ENCODE measurements at regions not wholly inside any gene's neighbourhood (a gene's known extent, or its start where the extent isn't known, plus 50 kb on each side); places are given as distances from the start of the nearest gene placed in this dataset.

DNA sequence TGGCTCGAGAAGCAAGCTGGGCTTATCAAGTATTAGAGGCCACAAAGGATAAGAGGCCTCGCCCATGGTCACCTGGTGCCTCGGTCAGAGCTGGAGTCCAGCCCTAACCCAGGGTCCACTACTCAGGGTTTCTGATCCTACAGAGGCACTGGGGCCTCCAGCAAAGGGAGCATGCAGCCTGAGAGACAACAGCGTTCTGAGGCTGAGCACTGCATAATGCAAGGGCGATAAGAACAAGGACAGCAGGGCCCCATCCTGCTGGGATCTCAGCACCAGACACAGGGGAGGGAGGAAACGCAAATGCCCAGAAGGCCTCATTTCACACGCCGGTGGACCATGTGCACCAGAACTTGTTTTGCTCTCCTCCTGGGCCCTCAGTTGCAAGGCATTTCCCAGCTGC is 63.0 kb downstream of the C5orf15 start:
- DNase-seq = no peak

- DNase-seq = no peak
These were observed 63.8 kb downstream of the C5orf15 start for GRCh38 chr5:133904641-133905040.

DNA sequence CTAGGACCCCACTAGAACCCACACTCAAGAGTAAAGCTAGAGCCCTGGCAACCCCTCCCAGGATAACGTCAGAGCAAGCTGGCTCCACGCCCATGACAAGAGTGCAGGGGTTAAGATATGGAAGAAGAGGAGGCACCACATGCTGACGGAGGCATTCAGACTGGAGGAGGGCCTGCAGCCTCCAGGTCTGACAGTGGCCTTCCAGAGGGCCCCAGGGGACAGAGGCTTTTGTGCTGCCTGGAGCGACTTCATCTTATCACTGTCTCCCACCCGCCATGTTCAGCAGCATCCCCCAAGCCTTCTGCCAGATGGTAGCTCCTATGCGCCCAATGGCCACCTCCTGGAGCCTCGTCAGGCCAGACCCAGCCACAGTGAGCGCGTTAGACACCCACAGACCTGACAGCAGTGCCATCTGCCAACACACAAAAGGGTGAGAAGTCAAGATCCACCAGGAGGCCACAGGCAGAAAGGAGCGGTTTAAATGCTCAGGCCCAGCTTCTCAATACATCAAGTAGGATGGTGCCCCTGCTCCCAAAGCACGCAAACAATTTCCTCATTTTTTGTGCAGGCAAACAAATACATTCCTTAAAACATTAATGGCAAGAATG is 65.8 kb downstream of the C5orf15 start:
- no peak for DNase-seq

GRCh38 chr5:133900534-133901270 is 67.7 kb downstream of the C5orf15 start:
- no peak for DNase-seq

DNA sequence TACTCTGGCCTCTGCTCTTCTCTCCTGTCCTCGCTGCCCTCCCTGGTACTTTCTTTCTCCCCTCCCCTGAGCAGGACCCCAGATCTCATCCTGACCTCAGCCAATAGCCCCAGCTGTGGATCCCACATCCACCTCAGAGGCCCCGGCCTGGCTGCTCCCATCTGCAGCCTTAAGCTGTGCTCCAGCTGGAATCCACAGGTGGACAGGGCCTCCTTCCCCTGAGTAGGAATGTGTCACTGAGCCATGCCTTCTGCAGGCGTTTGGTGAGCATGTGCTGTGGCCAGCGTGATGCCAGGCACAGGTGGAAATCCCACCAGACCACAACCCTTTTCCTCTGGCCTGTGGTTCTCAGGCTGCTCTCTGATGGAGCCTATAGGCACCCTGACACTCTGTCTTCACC is 68.9 kb downstream of the C5orf15 start:
- DNase-seq = no peak

- DNase-seq = no peak
These were observed 70.0 kb downstream of the C5orf15 start for GRCh38 chr5:133898440-133898839.

- DNase-seq = no peak
These were observed 71.0 kb downstream of the C5orf15 start for GRCh38 chr5:133897431-133897830.

GRCh38 chr5:133896873-133897272 is 71.6 kb downstream of the C5orf15 start:
- no peak for DNase-seq

DNA sequence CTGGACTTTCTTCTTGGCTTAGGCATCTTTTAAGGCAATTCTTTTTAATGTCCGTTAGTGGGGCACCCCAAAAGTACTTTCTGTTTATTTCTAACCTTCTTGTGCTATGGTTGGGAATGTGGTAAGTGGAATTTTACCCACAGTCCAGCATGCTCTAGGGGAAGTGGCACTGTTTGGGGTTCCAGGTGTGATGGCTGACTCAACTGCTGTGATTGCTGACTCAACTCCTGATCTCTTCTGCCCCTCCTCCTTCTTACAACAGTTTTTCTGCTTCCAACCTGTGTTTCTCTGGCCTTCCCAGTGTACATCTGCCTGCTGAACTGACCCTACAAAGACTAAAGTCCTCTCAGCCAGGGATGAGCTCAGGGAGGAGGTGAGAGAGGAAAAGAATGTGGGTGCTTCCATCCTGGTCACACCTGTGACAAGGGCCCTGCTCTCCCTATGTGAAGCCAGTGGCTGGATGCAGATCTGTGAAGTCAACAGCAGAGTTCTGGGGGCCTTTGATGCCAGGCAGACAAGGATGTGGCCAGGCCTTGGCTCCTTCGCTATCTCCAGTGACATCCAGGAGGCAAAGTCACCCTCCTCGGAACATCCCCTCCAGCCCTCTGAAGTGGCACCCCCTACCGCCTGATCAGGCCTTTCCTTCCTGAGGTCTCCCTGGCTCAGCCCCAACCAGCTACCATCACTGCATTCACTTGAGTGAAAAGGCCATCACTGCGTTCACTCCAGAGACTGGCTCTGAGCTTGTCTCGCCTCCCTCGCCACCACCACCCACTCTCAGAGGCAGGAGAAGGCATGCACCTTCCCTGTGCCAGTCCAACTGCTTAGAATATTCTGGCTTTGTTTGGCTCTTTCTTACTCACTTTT is 72.2 kb downstream of the C5orf15 start:
- no peak for DNase-seq

DNA sequence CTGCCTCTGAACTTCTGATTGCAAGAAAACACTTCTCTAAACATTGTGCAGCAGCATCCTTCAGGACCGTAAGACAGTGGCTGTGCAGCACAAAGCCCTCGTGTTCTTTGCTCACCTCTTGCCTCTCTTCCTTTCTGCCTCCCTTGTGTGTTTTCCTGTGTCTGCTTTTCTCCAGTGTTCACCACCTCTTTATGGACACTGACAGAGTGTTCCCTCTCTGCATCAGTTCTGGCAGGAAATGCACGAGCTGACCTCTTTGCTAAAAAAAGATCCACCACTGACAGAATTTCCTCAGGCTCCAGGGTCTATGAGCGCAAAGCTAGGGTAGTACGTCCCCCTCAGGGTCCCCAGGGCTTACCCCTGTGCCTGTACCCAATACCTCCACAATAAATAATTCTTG is 74.3 kb downstream of the C5orf15 start:
- DNase-seq = no peak

DNA sequence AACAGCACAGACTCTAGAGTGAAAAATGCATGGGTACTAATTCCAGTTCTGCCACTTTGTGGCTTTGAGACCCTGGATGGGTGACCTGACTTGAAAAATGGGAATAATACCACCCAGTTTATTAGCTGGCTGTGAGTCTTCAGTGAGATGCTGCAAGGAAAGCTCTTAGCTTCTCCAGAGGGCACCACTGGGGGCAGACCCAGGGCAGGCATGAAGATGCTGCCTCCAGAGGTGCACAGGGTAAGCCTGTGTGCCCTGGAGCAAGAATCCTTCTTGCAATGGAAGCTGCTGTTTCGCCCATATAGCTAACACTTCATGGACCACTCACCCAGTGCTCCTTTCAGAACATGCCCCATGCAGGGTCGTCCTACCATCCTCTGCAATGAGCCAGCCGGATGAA is 75.7 kb downstream of the C5orf15 start:
- DNase-seq = no peak

GRCh38 chr5:133892306-133892705 is 76.1 kb downstream of the C5orf15 start:
- no peak for DNase-seq

- DNase-seq = no peak
These were observed 77.0 kb downstream of the C5orf15 start for GRCh38 chr5:133891390-133891789.

GRCh38 chr5:133890776-133891280 is 77.6 kb downstream of the C5orf15 start:
- DNase-seq = no peak

GRCh38 chr5:133890314-133890713 is 78.1 kb downstream of the C5orf15 start:
- no peak for DNase-seq

DNA sequence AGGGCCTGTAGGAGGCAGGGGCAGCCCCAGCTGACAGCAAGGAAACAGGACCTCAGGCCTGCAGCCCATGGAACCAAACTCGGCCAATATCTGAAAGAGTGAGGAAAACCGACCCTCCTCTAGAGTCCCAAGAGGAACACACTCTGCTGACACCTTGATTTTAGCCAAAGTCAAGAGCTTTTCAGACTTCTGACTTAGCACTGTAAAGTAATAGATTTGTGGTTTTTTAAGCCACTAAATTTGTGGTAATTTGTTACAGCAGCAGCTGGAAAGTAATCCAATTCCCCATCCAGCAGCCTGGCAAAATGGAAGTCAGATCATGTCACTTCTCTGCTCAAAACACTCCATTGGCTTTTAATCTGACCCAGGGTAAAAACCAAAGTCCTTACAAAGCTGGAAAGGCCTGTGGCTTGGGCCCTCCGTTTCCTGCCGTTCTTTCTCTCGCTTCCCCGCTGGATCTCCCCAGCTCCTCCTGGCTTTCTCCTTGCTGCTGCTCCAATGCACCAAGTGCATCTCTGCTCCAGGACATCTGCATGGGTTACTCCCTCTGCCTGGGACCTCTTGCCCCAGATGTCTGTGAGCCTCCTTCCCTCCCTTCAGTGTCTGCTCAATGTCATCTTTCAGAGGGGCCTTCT is 79.0 kb downstream of the C5orf15 start:
- no peak for DNase-seq

GRCh38 chr5:133888625-133888991 is 79.8 kb downstream of the C5orf15 start:
- DNase-seq = no peak

- no peak for DNase-seq
These were observed 82.9 kb downstream of the C5orf15 start for GRCh38 chr5:133885566-133885965.

DNA sequence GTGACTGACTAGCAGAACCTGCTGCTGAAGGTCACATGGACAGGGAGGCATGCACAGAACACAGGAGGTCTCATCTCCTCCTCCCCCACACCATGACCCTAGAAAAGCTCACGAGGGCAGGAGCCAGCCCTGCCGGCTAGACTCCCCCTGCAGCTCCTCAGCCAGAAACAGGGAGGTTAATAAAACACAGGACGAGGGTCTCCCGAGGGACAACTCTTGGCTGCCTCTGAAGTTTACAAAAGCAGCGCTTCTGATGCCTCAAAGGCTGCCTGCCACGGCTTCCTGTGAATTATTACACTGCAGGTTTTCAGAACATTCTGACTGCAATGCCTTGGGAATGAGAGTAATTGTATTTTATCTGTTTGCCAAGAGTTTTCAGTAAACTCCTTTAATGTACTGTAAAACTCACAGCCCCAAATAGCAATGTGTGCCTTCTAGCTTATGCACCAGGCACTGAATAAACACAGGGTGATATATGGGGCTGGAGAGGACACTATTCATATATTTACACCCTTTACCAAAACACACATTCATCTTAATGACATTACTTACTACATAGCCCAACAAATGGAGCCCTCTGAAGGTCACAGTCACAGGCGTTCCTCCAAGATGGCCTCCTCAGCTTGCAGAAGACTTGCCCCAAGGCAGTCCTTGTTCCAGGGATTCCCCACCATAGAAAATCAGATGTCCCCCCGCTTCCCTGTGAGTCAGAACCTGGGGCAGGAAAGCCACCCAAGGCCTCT is 83.7 kb downstream of the C5orf15 start:
- DNase-seq = no peak

- no peak for DNase-seq
These were observed 84.5 kb downstream of the C5orf15 start for GRCh38 chr5:133883916-133884315.

- DNase-seq = no peak
These were observed 85.6 kb downstream of the C5orf15 start for GRCh38 chr5:133882846-133883245.

- no peak for DNase-seq
These were observed 86.1 kb downstream of the C5orf15 start for GRCh38 chr5:133882389-133882695.
